GM12872 (cell line): ENCODE measurements at regions not wholly inside any gene's neighbourhood (a gene's known extent, or its start where the extent isn't known, plus 50 kb on each side); places are given as distances from the start of the nearest gene placed in this dataset.

Experiments
- TF ChIP-seq, protein P1 (sequence below): IDR thresholded peaks from 3 replicates; pipeline ENCODE4 v1.5.1; 2011; ENCODE audit warnings: low read depth, mild to moderate bottlenecking, low read length, moderate library complexity; ENCODE audit not compliant: insufficient read depth

DNA sequence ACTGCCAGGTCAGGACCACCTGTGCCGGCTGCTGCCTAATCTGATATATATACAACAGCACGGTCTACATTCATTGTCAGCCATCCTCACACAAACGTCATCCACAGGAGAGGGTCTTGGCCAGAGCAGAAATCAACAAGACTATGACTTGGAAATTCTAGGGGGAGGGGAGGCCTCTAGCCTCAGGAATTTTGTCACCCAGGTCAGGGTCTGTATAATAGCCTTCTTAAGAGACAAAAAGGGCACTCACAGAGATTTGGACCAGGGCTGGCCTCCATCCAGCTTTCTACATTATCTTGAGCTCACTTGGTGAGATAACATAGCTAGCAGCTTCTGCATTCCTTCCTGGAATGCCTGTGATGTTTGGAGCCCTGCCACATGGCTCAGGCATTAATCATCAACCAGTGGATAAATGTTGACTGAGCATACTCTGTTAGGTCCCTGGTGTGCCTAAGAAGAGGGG lies 50.4 kb upstream of the CTIF start:
- TF ChIP-seq, protein P1, sequence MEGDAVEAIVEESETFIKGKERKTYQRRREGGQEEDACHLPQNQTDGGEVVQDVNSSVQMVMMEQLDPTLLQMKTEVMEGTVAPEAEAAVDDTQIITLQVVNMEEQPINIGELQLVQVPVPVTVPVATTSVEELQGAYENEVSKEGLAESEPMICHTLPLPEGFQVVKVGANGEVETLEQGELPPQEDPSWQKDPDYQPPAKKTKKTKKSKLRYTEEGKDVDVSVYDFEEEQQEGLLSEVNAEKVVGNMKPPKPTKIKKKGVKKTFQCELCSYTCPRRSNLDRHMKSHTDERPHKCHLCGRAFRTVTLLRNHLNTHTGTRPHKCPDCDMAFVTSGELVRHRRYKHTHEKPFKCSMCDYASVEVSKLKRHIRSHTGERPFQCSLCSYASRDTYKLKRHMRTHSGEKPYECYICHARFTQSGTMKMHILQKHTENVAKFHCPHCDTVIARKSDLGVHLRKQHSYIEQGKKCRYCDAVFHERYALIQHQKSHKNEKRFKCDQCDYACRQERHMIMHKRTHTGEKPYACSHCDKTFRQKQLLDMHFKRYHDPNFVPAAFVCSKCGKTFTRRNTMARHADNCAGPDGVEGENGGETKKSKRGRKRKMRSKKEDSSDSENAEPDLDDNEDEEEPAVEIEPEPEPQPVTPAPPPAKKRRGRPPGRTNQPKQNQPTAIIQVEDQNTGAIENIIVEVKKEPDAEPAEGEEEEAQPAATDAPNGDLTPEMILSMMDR: no peak

DNA sequence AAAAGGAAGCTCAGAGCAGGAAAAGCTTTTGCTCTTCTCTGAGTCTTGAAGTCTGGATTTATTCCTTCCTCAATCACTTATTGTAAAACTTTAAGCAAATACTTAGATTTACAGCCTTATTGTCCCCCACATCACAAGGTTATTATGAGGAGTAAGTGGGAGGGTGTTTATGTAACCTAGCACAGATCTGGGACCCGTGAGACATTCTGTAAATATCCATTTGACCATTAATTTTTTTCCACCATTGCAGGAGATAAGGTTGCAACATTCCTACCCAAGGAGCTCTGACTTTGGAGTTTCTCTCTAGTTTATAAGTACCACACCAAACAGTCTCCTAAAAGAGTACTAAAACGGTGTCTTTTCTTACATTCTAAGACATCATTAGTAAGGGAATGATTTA lies 52.1 kb upstream of the CTIF start:
- TF ChIP-seq, protein P1: no peak

DNA sequence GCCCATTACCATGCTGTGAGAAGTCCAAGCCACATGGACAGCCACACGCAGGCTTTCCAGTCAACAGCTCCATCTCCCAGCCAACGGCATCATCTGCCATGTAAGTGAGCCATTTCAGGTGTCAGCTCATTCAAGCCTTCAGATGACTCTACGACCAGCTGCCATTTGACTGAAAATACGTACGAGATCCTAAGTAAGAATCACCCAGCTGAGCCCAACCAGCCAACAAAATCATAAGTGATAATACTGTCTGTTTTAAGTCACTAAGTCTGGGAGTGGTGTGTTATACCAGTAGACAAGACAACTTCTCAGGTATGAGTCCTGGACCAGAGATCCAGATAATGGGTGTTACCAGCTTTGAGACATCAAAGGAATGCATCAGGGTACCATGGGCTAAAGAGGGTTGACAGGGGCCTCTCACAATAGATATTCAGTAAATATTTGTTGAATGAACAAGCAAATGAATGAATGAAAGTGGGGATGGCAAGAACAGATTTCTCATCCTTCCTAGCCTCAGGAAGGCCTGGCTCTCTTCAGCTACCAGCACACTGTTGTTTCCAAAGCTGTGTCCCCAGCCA lies 52.9 kb upstream of the CTIF start:
- TF ChIP-seq, protein P1: no peak

DNA sequence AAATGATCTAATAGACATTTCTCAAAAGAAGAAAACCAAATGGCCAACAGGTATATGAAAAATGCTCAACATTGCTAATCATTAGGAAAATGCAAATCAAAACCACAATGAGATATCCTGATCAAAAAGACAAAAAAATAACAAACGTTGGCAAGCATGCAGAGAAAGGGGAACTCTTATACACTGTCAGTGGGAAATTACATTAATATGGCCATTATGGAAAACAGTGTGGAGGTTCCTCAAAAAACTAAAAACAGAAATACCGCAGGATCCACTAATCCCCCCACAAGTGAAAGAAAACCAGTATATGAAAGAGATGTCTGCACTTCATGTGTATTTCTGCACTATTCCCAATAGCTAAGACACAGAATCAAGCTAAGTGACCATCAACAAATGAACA lies 57.7 kb upstream of the CTIF start:
- TF ChIP-seq, protein P1: no peak

DNA sequence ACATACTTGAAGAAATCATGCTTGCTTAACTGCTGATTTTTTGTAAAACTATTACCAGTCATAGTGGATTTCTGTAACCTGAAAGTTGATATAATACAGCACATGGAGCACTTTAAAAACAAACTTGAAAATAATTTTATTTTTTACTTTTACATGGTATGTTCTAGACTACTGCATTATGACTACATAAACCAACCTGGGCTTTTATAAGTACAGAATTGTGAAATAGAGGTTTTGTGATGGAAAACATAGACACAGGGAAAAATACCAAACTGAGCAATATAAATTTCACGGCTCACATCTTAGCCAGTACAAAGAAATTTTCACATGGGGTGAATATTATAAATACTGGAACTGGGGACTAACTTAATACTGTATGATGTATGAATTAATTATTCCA lies 59.3 kb upstream of the CTIF start:
- TF ChIP-seq, protein P1: no peak

DNA sequence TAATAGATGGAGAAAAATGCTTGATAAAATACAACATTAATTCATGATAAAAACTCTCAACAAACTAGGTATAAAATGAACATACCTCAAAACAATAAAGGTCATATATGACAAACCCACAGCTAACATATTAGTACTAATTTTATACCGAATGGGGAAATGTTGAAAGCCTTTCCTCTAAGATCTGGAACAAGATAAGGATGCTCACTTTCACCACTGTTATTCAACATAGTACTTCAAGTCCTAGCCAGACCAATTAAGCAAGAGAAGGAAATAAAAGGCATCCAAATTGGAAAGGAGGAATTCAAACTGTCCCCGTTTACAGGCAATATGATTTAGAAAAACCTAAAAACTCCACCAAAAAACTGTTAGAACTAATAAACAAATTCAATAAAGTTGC lies 61.5 kb upstream of the CTIF start:
- TF ChIP-seq, protein P1: no peak

DNA sequence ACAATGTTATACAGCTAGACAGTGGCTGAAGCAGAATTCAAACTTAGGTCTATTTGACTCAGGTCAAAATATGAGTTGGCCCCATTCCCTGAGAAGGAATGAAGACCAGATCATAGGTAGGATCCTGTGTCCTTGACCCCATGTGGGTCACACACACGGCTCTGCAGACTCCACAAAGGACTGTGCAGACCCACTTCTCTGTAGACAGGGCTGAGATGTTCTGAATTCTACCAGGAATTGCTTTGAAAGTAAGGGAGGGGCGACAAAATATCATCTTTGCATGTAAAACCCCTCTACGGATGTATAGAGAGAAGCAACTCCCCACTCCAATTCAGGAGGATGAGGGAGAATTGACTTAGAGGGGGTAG lies 62.3 kb upstream of the CTIF start:
- TF ChIP-seq, protein P1: no peak
